ENCODE measurements at regions not wholly inside any gene's neighbourhood (a gene's known extent, or its start where the extent isn't known, plus 50 kb on each side); places are given as distances from the start of the nearest gene placed in this dataset.

DNA sequence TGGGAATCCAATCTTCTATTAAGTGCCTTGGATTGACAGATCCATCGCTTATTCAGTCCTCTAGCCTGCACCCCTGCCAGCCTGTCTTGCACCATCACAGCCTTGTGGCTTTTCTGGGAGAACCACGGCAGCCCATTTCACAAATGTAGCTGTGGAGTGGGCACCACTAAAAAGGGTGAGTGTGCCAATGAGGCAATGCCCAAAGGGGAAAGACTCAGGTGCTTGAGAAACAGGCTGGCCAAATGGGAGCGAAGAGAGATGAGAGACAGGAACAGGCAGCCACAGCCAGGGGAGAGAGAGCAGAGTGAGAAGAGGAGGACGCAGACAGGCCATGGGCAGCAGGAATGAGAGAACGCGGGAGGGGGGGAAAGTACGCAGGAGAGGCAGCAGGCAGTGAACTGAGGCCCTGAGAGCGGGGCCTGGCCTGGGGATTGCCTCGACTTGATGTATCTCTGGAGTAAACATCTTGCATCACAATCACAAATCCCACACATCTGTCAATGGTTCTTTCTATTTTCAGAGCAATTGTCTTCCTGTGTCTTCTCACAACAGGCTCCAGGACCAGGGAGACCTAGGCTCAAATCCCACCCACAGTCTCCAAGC lies 173.1 kb downstream of the SYK start:
- TF ChIP-seq, protein P1, sequence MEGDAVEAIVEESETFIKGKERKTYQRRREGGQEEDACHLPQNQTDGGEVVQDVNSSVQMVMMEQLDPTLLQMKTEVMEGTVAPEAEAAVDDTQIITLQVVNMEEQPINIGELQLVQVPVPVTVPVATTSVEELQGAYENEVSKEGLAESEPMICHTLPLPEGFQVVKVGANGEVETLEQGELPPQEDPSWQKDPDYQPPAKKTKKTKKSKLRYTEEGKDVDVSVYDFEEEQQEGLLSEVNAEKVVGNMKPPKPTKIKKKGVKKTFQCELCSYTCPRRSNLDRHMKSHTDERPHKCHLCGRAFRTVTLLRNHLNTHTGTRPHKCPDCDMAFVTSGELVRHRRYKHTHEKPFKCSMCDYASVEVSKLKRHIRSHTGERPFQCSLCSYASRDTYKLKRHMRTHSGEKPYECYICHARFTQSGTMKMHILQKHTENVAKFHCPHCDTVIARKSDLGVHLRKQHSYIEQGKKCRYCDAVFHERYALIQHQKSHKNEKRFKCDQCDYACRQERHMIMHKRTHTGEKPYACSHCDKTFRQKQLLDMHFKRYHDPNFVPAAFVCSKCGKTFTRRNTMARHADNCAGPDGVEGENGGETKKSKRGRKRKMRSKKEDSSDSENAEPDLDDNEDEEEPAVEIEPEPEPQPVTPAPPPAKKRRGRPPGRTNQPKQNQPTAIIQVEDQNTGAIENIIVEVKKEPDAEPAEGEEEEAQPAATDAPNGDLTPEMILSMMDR (IDR thresholded peaks at IDR 0.05; ENCODE audit: insufficient read depth, low read depth, low read length), result no peak
- TF ChIP-seq EZH2 (IDR thresholded peaks at IDR 0.05; ENCODE audit: insufficient read depth, low read length), result no peak

Data from astrocyte (in vitro differentiated cells and primary cell).